COR-L47 (cell line): ENCODE measurements at regions not wholly inside any gene's neighbourhood (a gene's known extent, or its start where the extent isn't known, plus 50 kb on each side); places are given as distances from the start of the nearest gene placed in this dataset.
A peak's percentile ranks its signal among the peaks of the same experiment; 100 is the strongest.

ENCODE experiments used
- DNase-seq: peaks from one replicate; lab custom pipeline; 2025; lab: John Stamatoyannopoulos, UW

GRCh38 chr2:60321816-60322215, 231.6 kb downstream of the BCL11A start:
- no peak for DNase-seq

GRCh38 chr2:60320724-60321123, 232.7 kb downstream of the BCL11A start:
- no peak for DNase-seq

GRCh38 chr2:60319031-60319547, 234.4 kb downstream of the BCL11A start:
- DNase-seq: no peak

- DNase-seq: no peak
Measured at GRCh38 chr2:60318544-60318943, 234.9 kb downstream of the BCL11A start.

GRCh38 chr2:60317844-60318243, 235.6 kb downstream of the BCL11A start:
- DNase-seq: no peak

GRCh38 chr2:60317034-60317386, 236.4 kb downstream of the BCL11A start:
- no peak for DNase-seq

GRCh38 chr2:60316381-60317033, 236.9 kb downstream of the BCL11A start:
- DNase-seq: no peak

- no peak for DNase-seq
Measured at GRCh38 chr2:60313470-60314172, 239.8 kb downstream of the BCL11A start.

- no peak for DNase-seq
Measured at GRCh38 chr2:60312618-60313017, 240.8 kb downstream of the BCL11A start.

- DNase-seq: no peak
Measured at GRCh38 chr2:60311524-60311923, 241.9 kb downstream of the BCL11A start.

- DNase-seq: no peak
Measured at GRCh38 chr2:60309941-60310660, 243.4 kb downstream of the BCL11A start.

- no peak for DNase-seq
Measured at GRCh38 chr2:60309336-60309735, 244.1 kb downstream of the BCL11A start.

GRCh38 chr2:60306267-60306861, 247.1 kb downstream of the BCL11A start:
- peak; percentile 62 for DNase-seq

- no peak for DNase-seq
Measured at GRCh38 chr2:60303680-60304079, 249.8 kb downstream of the BCL11A start.

- no peak for DNase-seq
Measured at GRCh38 chr2:60302377-60303126, 250.9 kb downstream of the BCL11A start.

- no peak for DNase-seq
Measured at GRCh38 chr2:60301726-60302125, 251.7 kb downstream of the BCL11A start.

- DNase-seq: no peak
Measured at GRCh38 chr2:60299179-60299578, 254.3 kb downstream of the BCL11A start.

GRCh38 chr2:60298006-60298696, 255.3 kb downstream of the BCL11A start:
- DNase-seq: no peak

GRCh38 chr2:60297296-60298005, 256.0 kb downstream of the BCL11A start:
- no peak for DNase-seq

GRCh38 chr2:60296219-60296955, 257.1 kb downstream of the BCL11A start:
- DNase-seq: no peak
